OCI-LY7 (cell line): ENCODE measurements at regions not wholly inside any gene's neighbourhood (a gene's known extent, or its start where the extent isn't known, plus 50 kb on each side); places are given as distances from the start of the nearest gene placed in this dataset.

ENCODE experiments used
- BruUV-seq: library from RNA; stranded (reverse); fragments of 400-500 nt; replicated peaks from 2 replicates; lab custom pipeline; 2021; lab: Mats Ljungman, UMichigan
- CTCF ChIA-PET: fragments of 300-600 bp; sonication (Branson Sonifier 250); formaldehyde crosslinking; loops from one replicate; lab custom pipeline; 2022; ENCODE audit warnings: antibody characterized with exemption; ENCODE audit not compliant: unreplicated experiment; lab: Charles Lee
- POLR2A ChIA-PET: fragments of 300-600 bp; sonication (Branson Sonifier 250); formaldehyde crosslinking; loops from one replicate; lab custom pipeline; 2022; ENCODE audit warnings: antibody characterized with exemption; lab: Charles Lee
- DNase-seq: peaks from one replicate; pipeline ENCODE4 v3.0.0-alpha.2; 2015; ENCODE audit warnings: low spot score
- H2AFZ ChIP-seq: fragments of 200-600 bp; sonication (generic), shearing (Covaris generic); 2 replicates; pipeline ENCODE4 v1.6.1; 2014; ENCODE audit warnings: mild to moderate bottlenecking, antibody characterized with exemption, low read length, moderate library complexity
- H3K27ac ChIP-seq: fragments of 200-600 bp; sonication (generic); 2 replicates; pipeline ENCODE4 v1.5.1; 2014; ENCODE audit warnings: mixed run types, low read depth, mild to moderate bottlenecking, moderate library complexity, low read length, inconsistent platforms; ENCODE audit not compliant: poor library complexity, severe bottlenecking
- H3K36me3 ChIP-seq: fragments of 200-600 bp; sonication (generic); 2 replicates; pipeline ENCODE4 v1.6.1; 2014; ENCODE audit warnings: mild to moderate bottlenecking, antibody characterized with exemption, low read length, moderate library complexity, mixed read lengths; ENCODE audit not compliant: insufficient read depth
- H3K4me1 ChIP-seq: fragments of 200-600 bp; sonication (generic); 2 replicates; pipeline ENCODE4 v1.5.1; 2014; ENCODE audit warnings: mild to moderate bottlenecking, low read length; ENCODE audit not compliant: insufficient read depth, poor library complexity, severe bottlenecking
- H3K4me2 ChIP-seq: fragments of 200-600 bp; sonication (generic); 2 replicates; pipeline ENCODE4 v1.6.1; 2014; ENCODE audit warnings: mild to moderate bottlenecking, low read length
- H3K4me3 ChIP-seq: fragments of 200-600 bp; sonication (generic); 2 replicates; pipeline ENCODE4 v1.5.1; 2014; ENCODE audit warnings: mild to moderate bottlenecking, low read depth, low read length; ENCODE audit not compliant: poor library complexity, severe bottlenecking
- H3K79me2 ChIP-seq: fragments of 200-600 bp; sonication (generic); 2 replicates; pipeline ENCODE4 v1.6.1; 2016; ENCODE audit warnings: low read depth, mild to moderate bottlenecking, low read length, moderate library complexity, mixed read lengths; ENCODE audit not compliant: insufficient read depth
- H3K9me2 ChIP-seq: fragments of 200-600 bp; sonication (generic); 2 replicates; pipeline ENCODE4 v1.6.1; 2016; ENCODE audit warnings: mild to moderate bottlenecking, low read length, mixed read lengths; ENCODE audit not compliant: insufficient read depth
- H3K9me3 ChIP-seq: fragments of 200-600 bp; sonication (generic); 2 replicates; pipeline ENCODE4 v1.6.1; 2014; ENCODE audit warnings: mild to moderate bottlenecking, mixed run types, low read length, mixed read lengths
- H4K20me1 ChIP-seq: fragments of 200-600 bp; sonication (generic); 2 replicates; pipeline ENCODE4 v1.6.1; 2014; ENCODE audit warnings: mild to moderate bottlenecking, antibody characterized with exemption, low read length, moderate library complexity, mixed read lengths; ENCODE audit not compliant: insufficient read depth
- EZH2phosphoT487 ChIP-seq: fragments of 200-600 bp; sonication (generic); IDR thresholded peaks from 2 replicates; pipeline ENCODE4 v1.6.1; 2018; ENCODE audit warnings: low read depth, borderline replicate concordance, mild to moderate bottlenecking, mixed run types, antibody characterized with exemption, low read length, moderate library complexity, mixed read lengths
- intact Hi-C: fragments of 100-400 bp; cut with micrococcal nuclease; formaldehyde crosslinking; loops from one replicate; pipeline ENCODE4 v1.10.0; 2022; ENCODE audit not compliant: unreplicated experiment
- TF ChIP-seq, protein P1 (sequence below): fragments of 200-600 bp; sonication (generic); conservative IDR thresholded peaks from 2 replicates; pipeline ENCODE4 v1.5.1; 2014; ENCODE audit warnings: mild to moderate bottlenecking, antibody characterized with exemption, low read length, moderate library complexity, mixed read lengths

DNA sequence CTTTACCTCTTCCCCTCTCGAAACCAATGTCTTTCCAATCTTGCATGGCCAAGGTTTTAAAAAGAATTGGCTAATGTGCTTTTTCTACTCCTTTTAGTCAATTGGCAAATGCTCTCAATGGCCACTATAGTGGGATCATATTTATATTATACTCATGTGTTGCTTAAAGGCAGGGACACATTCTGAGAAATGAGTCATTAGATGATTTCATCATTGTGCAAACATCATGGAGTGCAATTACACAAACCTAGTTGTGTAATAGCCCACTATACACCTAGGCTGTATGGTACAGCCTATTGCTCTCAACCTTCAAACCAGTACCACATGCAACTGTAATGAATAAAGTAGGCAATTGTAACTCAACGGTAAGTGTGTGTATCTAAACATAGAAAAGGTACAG, 180.9 kb downstream of the HS3ST3A1 start:
- Histone ChIP-seq H4K20me1 (no peaks in the 10 kb centered on the region), H3K9me3 (no peaks in the 10 kb centered on the region), H3K36me3 (no peaks in the 10 kb centered on the region), H2AFZ (no peak overlapping the region), H3K9me2 (no peaks in the 10 kb centered on the region), H3K4me2 (no peak overlapping the region), H3K27ac (no peak overlapping the region), H3K4me1 (no peaks in the 10 kb centered on the region), H3K4me3 (no peak overlapping the region), H3K79me2 (no peaks in the 10 kb centered on the region)
- DNase-seq, result no peak
- intact Hi-C loops, result no loop called here
- no TSS peak for BruUV-seq
- TF ChIP-seq EZH2phosphoT487, result no peak
- TF ChIP-seq, protein P1, sequence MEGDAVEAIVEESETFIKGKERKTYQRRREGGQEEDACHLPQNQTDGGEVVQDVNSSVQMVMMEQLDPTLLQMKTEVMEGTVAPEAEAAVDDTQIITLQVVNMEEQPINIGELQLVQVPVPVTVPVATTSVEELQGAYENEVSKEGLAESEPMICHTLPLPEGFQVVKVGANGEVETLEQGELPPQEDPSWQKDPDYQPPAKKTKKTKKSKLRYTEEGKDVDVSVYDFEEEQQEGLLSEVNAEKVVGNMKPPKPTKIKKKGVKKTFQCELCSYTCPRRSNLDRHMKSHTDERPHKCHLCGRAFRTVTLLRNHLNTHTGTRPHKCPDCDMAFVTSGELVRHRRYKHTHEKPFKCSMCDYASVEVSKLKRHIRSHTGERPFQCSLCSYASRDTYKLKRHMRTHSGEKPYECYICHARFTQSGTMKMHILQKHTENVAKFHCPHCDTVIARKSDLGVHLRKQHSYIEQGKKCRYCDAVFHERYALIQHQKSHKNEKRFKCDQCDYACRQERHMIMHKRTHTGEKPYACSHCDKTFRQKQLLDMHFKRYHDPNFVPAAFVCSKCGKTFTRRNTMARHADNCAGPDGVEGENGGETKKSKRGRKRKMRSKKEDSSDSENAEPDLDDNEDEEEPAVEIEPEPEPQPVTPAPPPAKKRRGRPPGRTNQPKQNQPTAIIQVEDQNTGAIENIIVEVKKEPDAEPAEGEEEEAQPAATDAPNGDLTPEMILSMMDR, result no peak
- ChIA-PET CTCF (no interaction called here), POLR2A (no interaction called here)

DNA sequence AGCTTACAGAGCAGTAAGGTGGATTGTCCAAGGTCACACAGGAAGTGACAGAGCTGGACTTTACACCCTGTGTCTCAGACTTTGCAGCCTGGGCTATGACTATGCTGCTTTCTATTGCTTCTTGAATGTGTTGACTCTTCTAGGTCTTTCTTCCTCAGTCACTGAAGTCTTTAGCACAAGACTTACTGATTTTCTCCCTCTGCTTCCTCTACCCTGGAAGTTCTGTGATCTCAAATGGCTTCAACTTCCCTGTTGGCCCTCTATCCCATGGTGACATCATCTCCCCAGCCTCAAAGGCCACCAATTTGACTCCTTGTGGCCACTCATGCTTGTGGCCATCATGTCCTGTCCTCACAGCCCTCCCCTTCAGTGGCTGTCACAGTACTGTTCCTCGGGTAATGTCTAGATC, 181.3 kb downstream of the HS3ST3A1 start:
- no peak overlapping the region for H2AFZ ChIP-seq
- H3K79me2 ChIP-seq, result no peaks in the 10 kb centered on the region
- no peaks in the 10 kb centered on the region for H3K4me1 ChIP-seq
- H3K4me3 ChIP-seq, result no peak overlapping the region
- no peak overlapping the region for H3K27ac ChIP-seq
- no peaks in the 10 kb centered on the region for H3K9me3 ChIP-seq
- TF ChIP-seq EZH2phosphoT487, result no peak
- TF ChIP-seq, protein P1, result no peak
- no peaks in the 10 kb centered on the region for H4K20me1 ChIP-seq
- no peak for DNase-seq
- no peak overlapping the region for H3K4me2 ChIP-seq
- POLR2A ChIA-PET, result no interaction called here
- BruUV-seq, result no TSS peak
- no peaks in the 10 kb centered on the region for H3K9me2 ChIP-seq
- intact Hi-C loops, result no loop called here
- CTCF ChIA-PET, result no interaction called here
- no peaks in the 10 kb centered on the region for H3K36me3 ChIP-seq

DNA sequence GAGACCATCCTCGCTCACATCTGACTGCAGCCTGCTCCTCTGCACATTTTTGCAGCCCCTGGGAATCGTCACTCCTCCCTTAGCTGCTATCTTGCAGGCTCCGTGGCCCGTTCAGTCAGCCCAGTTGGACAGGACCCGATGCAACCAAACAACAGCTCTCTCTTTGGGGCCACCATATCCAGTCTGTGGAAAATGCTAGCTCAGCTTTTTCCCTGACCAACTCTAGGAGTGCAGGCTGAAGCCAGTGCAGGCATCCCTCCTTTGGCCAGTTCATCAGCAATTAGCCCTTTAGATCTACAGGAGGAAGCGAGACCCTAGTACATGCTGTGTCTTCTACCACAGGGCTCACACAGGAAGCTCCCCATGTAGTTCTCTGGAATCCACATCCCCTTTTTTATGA, 182.1 kb downstream of the HS3ST3A1 start:
- H4K20me1 ChIP-seq, result no peaks in the 10 kb centered on the region

More for the DNA sequence above, 182.1 kb downstream of the HS3ST3A1 start:
- no peaks in the 10 kb centered on the region for H3K36me3 ChIP-seq
- DNase-seq, result no peak
- BruUV-seq, result no TSS peak
- H3K27ac ChIP-seq, result no peak overlapping the region
- H2AFZ ChIP-seq, result no peak overlapping the region
- no peak overlapping the region for H3K4me3 ChIP-seq
- ChIA-PET POLR2A (no interaction called here), CTCF (no interaction called here)
- no peaks in the 10 kb centered on the region for H3K79me2 ChIP-seq
- no peaks in the 10 kb centered on the region for H3K9me2 ChIP-seq
- no peak for TF ChIP-seq EZH2phosphoT487
- TF ChIP-seq, protein P1, result no peak
- H3K9me3 ChIP-seq, result no peaks in the 10 kb centered on the region
- no peak overlapping the region for H3K4me2 ChIP-seq
- no peaks in the 10 kb centered on the region for H3K4me1 ChIP-seq
- intact Hi-C loops, result no loop called here
